Erythroblast (primary cell): ENCODE measurements at regions not wholly inside any gene's neighbourhood (a gene's known extent, or its start where the extent isn't known, plus 50 kb on each side); places are given as distances from the start of the nearest gene placed in this dataset.
"Not testable (repeated sequence)": the region's sequence is repeated elsewhere in the genome, so short reads cannot be mapped to it uniquely, and the experiment has no call there.

Experiments
- DNase-seq, 2 experiments: peaks; one replicate each; lab custom pipeline; 2025; lab: John Stamatoyannopoulos, UW
- GATA1 ChIP-seq: IDR thresholded peaks from 2 replicates; pipeline ENCODE4 v1.6.1; 2011; ENCODE audit warnings: low read depth, mild to moderate bottlenecking, control low read depth, low read length, moderate library complexity
- POLR2A ChIP-seq: IDR thresholded peaks from 2 replicates; pipeline ENCODE4 v1.6.1; 2011; ENCODE audit warnings: mild to moderate bottlenecking, low read length

- TF ChIP-seq POLR2A = no peak
- TF ChIP-seq GATA1 = no peak
- no peak for DNase-seq
Observed at GRCh38 chr7:156537006-156537405, 103.6 kb upstream of the RNF32 start.

GRCh38 chr7:156534925-156535324, 105.6 kb upstream of the RNF32 start:
- DNase-seq = no peak
- TF ChIP-seq POLR2A (no peak), GATA1 (no peak)

- TF ChIP-seq POLR2A = no peak
- no peak for TF ChIP-seq GATA1
- DNase-seq = no peak
Observed at GRCh38 chr7:156533964-156534363, 106.6 kb upstream of the RNF32 start.

- no peak for DNase-seq
- TF ChIP-seq GATA1 (no peak), POLR2A (no peak)
Observed at GRCh38 chr7:156533420-156533819, 107.2 kb upstream of the RNF32 start.

GRCh38 chr7:156532016-156532602, 108.5 kb upstream of the RNF32 start:
- DNase-seq = no peak
- TF ChIP-seq POLR2A (no peak), GATA1 (no peak)

GRCh38 chr7:156529956-156530355, 110.6 kb upstream of the RNF32 start:
- no peak for TF ChIP-seq GATA1
- TF ChIP-seq POLR2A = no peak
- no peak for DNase-seq

- TF ChIP-seq GATA1 (no peak), POLR2A (no peak)
- DNase-seq = no peak
Observed at GRCh38 chr7:156527458-156527890, 113.1 kb upstream of the RNF32 start.

- TF ChIP-seq GATA1 (no peak), POLR2A (no peak)
- DNase-seq = no peak
Observed at GRCh38 chr7:156524818-156525597, 115.6 kb upstream of the RNF32 start.

- no peak for DNase-seq
- TF ChIP-seq POLR2A = no peak
- no peak for TF ChIP-seq GATA1
Observed at GRCh38 chr7:156523447-156524048, 117.0 kb upstream of the RNF32 start.

GRCh38 chr7:156522801-156523200, 117.8 kb upstream of the RNF32 start:
- no peak for TF ChIP-seq POLR2A
- no peak for DNase-seq

- TF ChIP-seq GATA1 = no peak
- no peak for TF ChIP-seq POLR2A
- DNase-seq = no peak
Observed at GRCh38 chr7:156519070-156519469, 121.5 kb upstream of the RNF32 start.

- no peak for DNase-seq
- TF ChIP-seq GATA1 = no peak
- TF ChIP-seq POLR2A = no peak
Observed at GRCh38 chr7:156518466-156518865, 122.1 kb upstream of the RNF32 start.

- not testable (repeated sequence) for DNase-seq
Observed at GRCh38 chr7:156517858-156518257, 122.7 kb upstream of the RNF32 start.

GRCh38 chr7:156516791-156517378, 123.7 kb upstream of the RNF32 start:
- DNase-seq = no peak
- TF ChIP-seq GATA1 (no peak), POLR2A (no peak)
